Lung (tissue), 11 donors: ENCODE measurements at regions not wholly inside any gene's neighbourhood (a gene's known extent, or its start where the extent isn't known, plus 50 kb on each side); places are given as distances from the start of the nearest gene placed in this dataset.

Source experiments
- ATAC-seq: fragments of 200-7000 bp; cut with Tn5 transposase; one replicate; pipeline ENCODE4 v1.9.1; 2020; ENCODE audit warnings: moderate number of reproducible peaks; ENCODE audit not compliant: insufficient read depth, low FRiP score
- DNase-seq, 3 donors: peaks; one replicate each; pipeline ENCODE4 v3.0.0-alpha.2; 2013 to 2017
- H3K27ac ChIP-seq, 2 donors: one replicate each; pipeline ENCODE4 v1.5.1; 2013; ENCODE audit warnings: mild to moderate bottlenecking in 2 of 2, moderate library complexity in 2 of 2, control low read depth in 1 of 2, inconsistent platforms in 1 of 2, low read depth in 1 of 2, low read length in 1 of 2
- H3K27me3 ChIP-seq, 3 donors: one replicate each; pipeline ENCODE4 v1.5.1; 2013; ENCODE audit warnings: low read length in 2 of 3; ENCODE audit not compliant: control insufficient read depth in 3 of 3, insufficient read depth in 3 of 3
- H3K36me3 ChIP-seq, 4 donors: one replicate each; pipeline ENCODE4 v1.5.1; 2013; ENCODE audit warnings: low read length in 4 of 4, mild to moderate bottlenecking in 1 of 4, moderate library complexity in 1 of 4; ENCODE audit not compliant: control insufficient read depth in 4 of 4, insufficient read depth in 4 of 4
- H3K4me1 ChIP-seq, 5 donors: one replicate each; pipeline ENCODE4 v1.5.1; 2013; ENCODE audit warnings: low read length in 5 of 5, mild to moderate bottlenecking in 2 of 5, moderate library complexity in 1 of 5; ENCODE audit not compliant: control insufficient read depth in 5 of 5, insufficient read depth in 5 of 5
- H3K4me3 ChIP-seq: one replicate; pipeline ENCODE4 v1.5.1; 2013; ENCODE audit warnings: mild to moderate bottlenecking, control low read depth, moderate library complexity
- H3K9ac ChIP-seq, 2 donors: one replicate each; pipeline ENCODE4 v1.5.1; 2013; ENCODE audit warnings: low read length in 2 of 2, control low read depth in 1 of 2; ENCODE audit not compliant: insufficient read depth in 1 of 2
- H3K9me3 ChIP-seq, 4 donors: one replicate each; pipeline ENCODE4 v1.5.1; 2013; ENCODE audit warnings: low read length in 3 of 4, mild to moderate bottlenecking in 1 of 4, moderate library complexity in 1 of 4; ENCODE audit not compliant: control insufficient read depth in 4 of 4, insufficient read depth in 3 of 4
- CTCF ChIP-seq: IDR thresholded peaks from 2 replicates; pipeline ENCODE4 v1.5.1; 2012; ENCODE audit warnings: mild to moderate bottlenecking; ENCODE audit errors: control extremely low read depth, extremely low read depth
- WGBS, 2 donors: extraction: QIAGEN DNeasy Blood & Tissue Kit; methylation state at CpG; one replicate each; pipeline ENCODE4 v1.1.7; 2013; 5-methylcytosine and 5-hydroxymethylcytosine counted together
- donor health status: control.
- donor health status: control.
- donor health status: Bipolar disorder and iron deficiency.
- donor health status: healthy.
- donor health status: DM: yes; HTN: yes; CAD: no.

DNA sequence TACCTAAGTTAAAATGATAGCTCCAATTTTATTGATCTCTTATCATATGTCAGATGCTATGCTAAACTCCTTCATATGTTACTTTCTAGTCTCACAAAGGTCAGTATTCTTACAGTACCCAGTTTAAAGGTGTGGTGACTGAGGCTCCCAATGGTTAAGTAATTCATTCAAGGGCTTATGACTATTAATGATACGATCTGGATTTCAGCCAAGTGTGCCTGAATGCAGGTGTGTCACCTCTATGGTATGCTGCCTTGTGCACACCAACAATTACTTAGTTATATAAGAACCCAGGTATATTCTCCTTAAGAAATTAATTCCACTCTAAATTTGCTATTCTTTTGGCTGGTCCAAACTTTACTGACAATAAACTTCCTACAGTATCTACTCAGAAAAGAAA lies 84.6 kb upstream of the TRPC4 start:
- ATAC-seq (no peak), DNase-seq (no peak)
- H3K4me1 ChIP-seq, result no peaks in the 10 kb centered on the region
- H3K4me3 ChIP-seq, result no peak overlapping the region
- H3K27ac ChIP-seq, result no peak overlapping the region
- peaks cover 0 to 4% (median 0%) of the 10 kb centered on the region in 4 donors for H3K9me3 ChIP-seq
- no peaks in the 10 kb centered on the region for H3K36me3 ChIP-seq
- TF ChIP-seq CTCF, result no peak
- no peaks in the 10 kb centered on the region for H3K27me3 ChIP-seq
- WGBS, 2 donors, result 62 to 72% methylated on average over 1 of the region's 1 CpG
- no peak overlapping the region for H3K9ac ChIP-seq

GRCh38 chr13:37953696-37954095 lies 84.1 kb upstream of the TRPC4 start:
- DNase-seq (no peak), ATAC-seq (no peak)
- no peaks in the 10 kb centered on the region for H3K4me1 ChIP-seq
- peaks cover 0 to 4% (median 0%) of the 10 kb centered on the region in 4 donors for H3K9me3 ChIP-seq
- no peak overlapping the region for H3K4me3 ChIP-seq
- TF ChIP-seq CTCF, result no peak
- no peak overlapping the region for H3K9ac ChIP-seq
- no peak overlapping the region for H3K27ac ChIP-seq
- no peaks in the 10 kb centered on the region for H3K27me3 ChIP-seq
- H3K36me3 ChIP-seq, result no peaks in the 10 kb centered on the region

- no peak overlapping the region for H3K9ac ChIP-seq
- no peak for ATAC-seq
- DNase-seq, result no peak
- no peaks in the 10 kb centered on the region for H3K36me3 ChIP-seq
- H3K4me1 ChIP-seq, result no peaks in the 10 kb centered on the region
- H3K27ac ChIP-seq, result no peak overlapping the region
- H3K27me3 ChIP-seq, result no peaks in the 10 kb centered on the region
- 42 to 62% methylated on average over 1 of the region's 1 CpG for WGBS, 2 donors
- H3K4me3 ChIP-seq, result no peak overlapping the region
- no peak for TF ChIP-seq CTCF
- peaks cover 0 to 4% (median 0%) of the 10 kb centered on the region in 4 donors for H3K9me3 ChIP-seq
Observed at GRCh38 chr13:37950016-37950415, 80.4 kb upstream of the TRPC4 start.

DNA sequence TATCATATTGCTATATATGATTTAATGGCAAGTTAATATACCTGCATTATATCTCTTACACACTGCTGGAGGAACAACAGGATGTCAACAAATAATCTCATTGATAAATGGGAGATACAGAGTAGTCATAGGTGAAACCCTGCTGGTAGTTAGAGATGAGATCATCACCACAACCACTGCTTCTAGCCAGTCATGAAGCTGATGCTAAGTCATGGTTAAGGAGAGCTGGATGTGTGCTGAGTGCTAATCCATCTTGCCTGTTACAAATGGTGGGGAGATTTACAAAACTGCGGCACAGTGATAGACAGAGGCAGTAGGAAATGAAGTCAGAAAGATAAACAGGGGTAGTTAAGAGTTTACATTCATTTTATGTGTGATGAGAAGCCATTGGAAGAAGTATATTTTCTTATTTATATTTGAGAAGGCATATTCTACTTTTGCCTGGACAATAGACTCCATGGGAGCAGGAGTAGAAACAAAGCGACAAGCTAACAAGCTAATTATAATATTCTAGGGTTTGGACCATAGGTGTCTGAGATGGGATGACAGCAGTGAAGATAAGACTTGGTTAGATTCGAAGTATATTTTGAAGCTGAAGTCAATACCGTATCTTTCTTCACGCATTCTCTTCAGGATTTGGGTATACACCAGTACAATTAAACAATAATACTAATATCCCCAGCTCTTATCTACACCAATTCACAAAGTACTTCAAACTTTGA lies 78.0 kb upstream of the TRPC4 start:
- no peak for TF ChIP-seq CTCF
- Histone ChIP-seq H3K4me3 (no peak overlapping the region), H3K27me3 (no peaks in the 10 kb centered on the region), H3K36me3 (no peaks in the 10 kb centered on the region), H3K27ac (no peak overlapping the region), H3K4me1 (no peaks in the 10 kb centered on the region), H3K9ac (no peak overlapping the region), H3K9me3 (peaks cover 0 to 4% (median 0%) of the 10 kb centered on the region in 4 donors)
- no peak for DNase-seq
- ATAC-seq, result no peak
- 79 to 81% methylated on average over 5 of the region's 5 CpGs for WGBS, 2 donors
